ENCODE measurements at regions not wholly inside any gene's neighbourhood (a gene's known extent, or its start where the extent isn't known, plus 50 kb on each side); places are given as distances from the start of the nearest gene placed in this dataset.

- Histone ChIP-seq H3K4me1 (replicated peaks) (no peaks in the 10 kb centered on the region), H3K9me3 (no peaks in the 10 kb centered on the region), H3K4me3 (no peak overlapping the region), H3K27ac (no peak overlapping the region), H3K36me3 (no peaks in the 10 kb centered on the region), H3K27me3 (replicated peaks; ENCODE audit: insufficient read depth) (no peaks in the 10 kb centered on the region)
- WGBS = 39% methylated on average over 3 of the region's 3 CpGs
- intact Hi-C loops (cut with DNase I) = no loop called here
- DNase-seq (ENCODE audit: low spot score) = peak; percentile 6
- TF ChIP-seq POLR2A (IDR thresholded peaks at IDR 0.05) (no peak), POLR2AphosphoS5 (IDR thresholded peaks at IDR 0.05) (no peak), CTCF (IDR thresholded peaks at IDR 0.05) (no peak)
Observed at GRCh38 chrX:55142206-55142918, 53.5 kb downstream of the PAGE2 start.

- Histone ChIP-seq H3K9me3 (no peaks in the 10 kb centered on the region), H3K36me3 (no peaks in the 10 kb centered on the region), H3K27me3 (replicated peaks; ENCODE audit: insufficient read depth) (no peaks in the 10 kb centered on the region), H3K27ac (no peak overlapping the region), H3K4me3 (no peak overlapping the region), H3K4me1 (replicated peaks) (no peaks in the 10 kb centered on the region)
- TF ChIP-seq POLR2A (IDR thresholded peaks at IDR 0.05) = no peak
- TF ChIP-seq CTCF (IDR thresholded peaks at IDR 0.05) = no peak
- no peak for TF ChIP-seq POLR2AphosphoS5 (IDR thresholded peaks at IDR 0.05)
- DNase-seq (ENCODE audit: low spot score) = no peak
- WGBS = 31% methylated on average over 6 of the region's 6 CpGs
- intact Hi-C loops (cut with DNase I) = no loop called here
Observed at GRCh38 chrX:55142919-55143310, 54.1 kb downstream of the PAGE2 start.

- Histone ChIP-seq H3K36me3 (no peaks in the 10 kb centered on the region), H3K4me3 (no peak overlapping the region), H3K9me3 (no peaks in the 10 kb centered on the region), H3K27me3 (replicated peaks; ENCODE audit: insufficient read depth) (no peaks in the 10 kb centered on the region), H3K4me1 (replicated peaks) (no peaks in the 10 kb centered on the region), H3K27ac (no peak overlapping the region)
- intact Hi-C loops (cut with DNase I) = no loop called here
- DNase-seq (ENCODE audit: low spot score) = no peak
- WGBS = 60% methylated on average over 2 of the region's 2 CpGs
- TF ChIP-seq POLR2A (IDR thresholded peaks at IDR 0.05) = no peak
- TF ChIP-seq CTCF (IDR thresholded peaks at IDR 0.05) = no peak
- TF ChIP-seq POLR2AphosphoS5 (IDR thresholded peaks at IDR 0.05) = no peak
Observed at GRCh38 chrX:55143621-55144020, 54.8 kb downstream of the PAGE2 start.

- H3K4me1 ChIP-seq (replicated peaks) = no peaks in the 10 kb centered on the region
- H3K9me3 ChIP-seq = no peaks in the 10 kb centered on the region
- no peaks in the 10 kb centered on the region for H3K27me3 ChIP-seq (replicated peaks; ENCODE audit: insufficient read depth)
- intact Hi-C loops (cut with DNase I) = no loop called here
- no peak overlapping the region for H3K4me3 ChIP-seq
- H3K27ac ChIP-seq = no peak overlapping the region
- TF ChIP-seq POLR2AphosphoS5 (IDR thresholded peaks at IDR 0.05) = no peak
- TF ChIP-seq CTCF (IDR thresholded peaks at IDR 0.05) = no peak
- no peak for TF ChIP-seq POLR2A (IDR thresholded peaks at IDR 0.05)
- no peak for DNase-seq (ENCODE audit: low spot score)
- WGBS = 89% methylated on average over 2 of the region's 2 CpGs
- H3K36me3 ChIP-seq = no peaks in the 10 kb centered on the region
Observed at GRCh38 chrX:55144697-55145096, 55.9 kb downstream of the PAGE2 start.

- no peaks in the 10 kb centered on the region for H3K27me3 ChIP-seq (replicated peaks; ENCODE audit: insufficient read depth)
- no peak overlapping the region for H3K4me3 ChIP-seq
- TF ChIP-seq CTCF (IDR thresholded peaks at IDR 0.05) (no peak), POLR2A (IDR thresholded peaks at IDR 0.05) (no peak), POLR2AphosphoS5 (IDR thresholded peaks at IDR 0.05) (no peak)
- no peak overlapping the region for H3K27ac ChIP-seq
- H3K36me3 ChIP-seq = no peaks in the 10 kb centered on the region
- H3K9me3 ChIP-seq = no peaks in the 10 kb centered on the region
- no peaks in the 10 kb centered on the region for H3K4me1 ChIP-seq (replicated peaks)
- intact Hi-C loops (cut with DNase I) = no loop called here
- no peak for DNase-seq (ENCODE audit: low spot score)
- WGBS = 9% methylated on average over 3 of the region's 3 CpGs
Observed at GRCh38 chrX:55149242-55149641, 60.4 kb downstream of the PAGE2 start.

Data from prostate gland (tissue), 2 donors.